CD14-positive monocyte (primary cell): ENCODE measurements at regions not wholly inside any gene's neighbourhood (a gene's known extent, or its start where the extent isn't known, plus 50 kb on each side); places are given as distances from the start of the nearest gene placed in this dataset.

Experiments used
- DNase-seq, 3 donors: peaks; one replicate each; pipeline ENCODE4 v3.0.0-alpha.2; 2011 to 2022
- H2AFZ ChIP-seq: 2 replicates; pipeline ENCODE4 v1.6.0; 2012; ENCODE audit warnings: mild to moderate bottlenecking, low read depth, low read length, inconsistent platforms; ENCODE audit not compliant: insufficient read depth, poor library complexity, severe bottlenecking
- H3K27ac ChIP-seq, 2 donors: 1 replicate in 1 of 2; 2 replicates in 1 of 2; pipeline ENCODE4 v1.5.1; 2012 to 2013; ENCODE audit warnings: low read length in 2 of 2, control low read depth in 1 of 2, inconsistent platforms in 1 of 2, low read depth in 1 of 2, mild to moderate bottlenecking in 1 of 2
- H3K27me3 ChIP-seq, 2 donors: one replicate each; pipeline versions ENCODE4 v1.6.0 to v1.6.1; 2011 to 2013; ENCODE audit warnings: low read length in 2 of 2; ENCODE audit not compliant: control insufficient read depth in 2 of 2, insufficient read depth in 2 of 2
- H3K36me3 ChIP-seq, 2 donors: replicated peaks in 1 of 2; 1 replicate in 1 of 2; 2 replicates in 1 of 2; pipeline versions ENCODE4 v1.5.1 to v1.6.1; 2012 to 2013; ENCODE audit warnings: low read length in 2 of 2, control low read depth in 1 of 2, inconsistent platforms in 1 of 2, mild to moderate bottlenecking in 1 of 2; ENCODE audit not compliant: insufficient read depth in 2 of 2, control insufficient read depth in 1 of 2
- H3K4me1 ChIP-seq, 2 donors: 1 replicate in 1 of 2; 2 replicates in 1 of 2; pipeline versions ENCODE4 v1.5.1 to v1.6.1; 2012 to 2013; ENCODE audit warnings: low read length in 2 of 2, control low read depth in 1 of 2, inconsistent platforms in 1 of 2, mild to moderate bottlenecking in 1 of 2, moderate library complexity in 1 of 2; ENCODE audit not compliant: insufficient read depth in 2 of 2, control insufficient read depth in 1 of 2
- H3K4me2 ChIP-seq: replicated peaks from 2 replicates; pipeline ENCODE3; 2012; ENCODE audit warnings: low read length, moderate library complexity, mild to moderate bottlenecking; ENCODE audit not compliant: poor library complexity, severe bottlenecking; ENCODE audit errors: extremely low read depth
- H3K4me3 ChIP-seq, 3 experiments: fragments of 200-600 bp in 1 of 3; sonication (generic) in 1 of 3; replicated peaks in 1 of 3; 1 replicate in 2 of 3; 2 replicates in 1 of 3; pipeline ENCODE4 v1.5.1; 2011 to 2013; ENCODE audit warnings: low read length in 3 of 3, mild to moderate bottlenecking in 3 of 3, control low read depth in 2 of 3, low read depth in 2 of 3, inconsistent platforms in 1 of 3, moderate library complexity in 1 of 3
- H3K79me2 ChIP-seq: 2 replicates; pipeline ENCODE4 v1.6.0; 2012; ENCODE audit warnings: mild to moderate bottlenecking, control low read depth, inconsistent platforms, low read length, moderate library complexity; ENCODE audit not compliant: insufficient read depth
- H3K9ac ChIP-seq: 2 replicates; pipeline ENCODE4 v1.6.0; 2017; ENCODE audit warnings: low read length, mild to moderate bottlenecking; ENCODE audit not compliant: insufficient read depth, poor library complexity, severe bottlenecking
- H3K9me3 ChIP-seq, 2 donors: replicated peaks in 1 of 2; 1 replicate in 1 of 2; 2 replicates in 1 of 2; pipeline versions ENCODE4 v1.5.1 to v1.6.1; 2012 to 2013; ENCODE audit warnings: low read length in 2 of 2, control low read depth in 1 of 2; ENCODE audit not compliant: control insufficient read depth in 1 of 2, insufficient read depth in 1 of 2
- H4K20me1 ChIP-seq: 2 replicates; pipeline ENCODE4 v1.6.0; 2012; ENCODE audit warnings: mild to moderate bottlenecking, low read length, control low read depth, moderate library complexity; ENCODE audit not compliant: insufficient read depth
- H3K27ac Mint-ChIP-seq, 7 donors: one replicate each; pipeline ENCODE4 v1.8.0; 2020; ENCODE audit warnings: mild to moderate bottlenecking in 7 of 7, mixed read lengths in 7 of 7, moderate library complexity in 6 of 7, inconsistent platforms in 2 of 7
- H3K27me3 Mint-ChIP-seq, 3 donors: one replicate each; pipeline ENCODE4 v1.8.0; 2021 to 2022; ENCODE audit warnings: low read depth in 3 of 3, mild to moderate bottlenecking in 3 of 3, mixed read lengths in 3 of 3, moderate library complexity in 3 of 3, inconsistent platforms in 1 of 3
- H3K36me3 Mint-ChIP-seq, 2 donors: one replicate each; pipeline ENCODE4 v1.8.0; 2020; ENCODE audit warnings: mixed read lengths in 2 of 2, inconsistent platforms in 1 of 2, mild to moderate bottlenecking in 1 of 2
- H3K4me1 Mint-ChIP-seq: one replicate; pipeline ENCODE4 v1.8.0; 2020; ENCODE audit warnings: mild to moderate bottlenecking, mixed read lengths
- H3K4me3 Mint-ChIP-seq, 2 donors: one replicate each; pipeline ENCODE4 v1.8.0; 2020; ENCODE audit warnings: mild to moderate bottlenecking in 2 of 2, mixed read lengths in 2 of 2, moderate library complexity in 1 of 2
- H3K9me3 Mint-ChIP-seq, 7 donors: one replicate each; pipeline ENCODE4 v1.8.0; 2020 to 2022; ENCODE audit warnings: mixed read lengths in 7 of 7, mild to moderate bottlenecking in 6 of 7, moderate library complexity in 6 of 7, inconsistent platforms in 2 of 7
- CTCF ChIP-seq: fragments of 200-600 bp; IDR thresholded peaks from one replicate; pipeline ENCODE4 v1.8.0; 2022; ENCODE audit warnings: antibody characterized with exemption, mild to moderate bottlenecking
- WGBS: methylation state at CpG from one replicate; pipeline ENCODE4 v1.1.5; 2013; ENCODE audit warnings: missing lambda C conversion rate; ENCODE audit not compliant: insufficient coverage; 5-methylcytosine and 5-hydroxymethylcytosine counted together
- intact Hi-C, 2 donors: fragments of 100-400 bp; cut with micrococcal nuclease; formaldehyde crosslinking; loops; one replicate each; pipeline versions ENCODE4 v1.15.0 to v1.15.1; 2023

- Histone ChIP-seq H3K27me3 (no peaks in the 10 kb centered on the region), H3K27ac (no peak overlapping the region), H3K36me3 (no peaks in the 10 kb centered on the region), H3K4me3 (no peak overlapping the region), H2AFZ (no peak overlapping the region), H4K20me1 (no peaks in the 10 kb centered on the region), H3K9ac (no peak overlapping the region), H3K9me3 (peaks cover 0 to 3% of the 10 kb centered on the region in 2 donors), H3K4me2 (no peak overlapping the region), H3K79me2 (no peaks in the 10 kb centered on the region), H3K4me1 (no peaks in the 10 kb centered on the region)
- TF ChIP-seq CTCF = no peak
- H3K27ac Mint-ChIP-seq = no peak overlapping the region
- no peaks in the 10 kb centered on the region for H3K36me3 Mint-ChIP-seq
- WGBS = no CpG with 5 or more reads among the region's 4 CpGs
- H3K9me3 Mint-ChIP-seq = peaks cover 0 to 10% (median 5%) of the 10 kb centered on the region in 7 donors
- H3K27me3 Mint-ChIP-seq = peaks cover 0 to 4% (median 3%) of the 10 kb centered on the region in 3 donors
- intact Hi-C loops = no loop called here
- H3K4me3 Mint-ChIP-seq = no peak overlapping the region
- no peak for DNase-seq
- no peaks in the 10 kb centered on the region for H3K4me1 Mint-ChIP-seq
These were observed 402.5 kb upstream of the SLC24A2 start for GRCh38 chr9:20191228-20191840.

GRCh38 chr9:20189871-20190270, 401.0 kb upstream of the SLC24A2 start:
- Histone ChIP-seq H3K9ac (no peak overlapping the region), H3K36me3 (no peaks in the 10 kb centered on the region), H4K20me1 (no peaks in the 10 kb centered on the region), H3K27ac (no peak overlapping the region), H3K4me1 (no peaks in the 10 kb centered on the region), H3K4me3 (no peak overlapping the region), H2AFZ (no peak overlapping the region), H3K27me3 (no peaks in the 10 kb centered on the region), H3K9me3 (no peaks in the 10 kb centered on the region), H3K79me2 (no peaks in the 10 kb centered on the region), H3K4me2 (no peak overlapping the region)
- TF ChIP-seq CTCF = no peak
- Mint-ChIP-seq H3K27ac (no peak overlapping the region), H3K9me3 (peaks cover 0 to 8% (median 2%) of the 10 kb centered on the region in 7 donors), H3K4me3 (no peak overlapping the region), H3K27me3 (peaks cover 0 to 4% (median 3%) of the 10 kb centered on the region in 3 donors), H3K4me1 (no peaks in the 10 kb centered on the region), H3K36me3 (no peaks in the 10 kb centered on the region)
- 100% methylated on average over 3 of the region's 4 CpGs for WGBS
- intact Hi-C loops = no loop called here
- DNase-seq = no peak
